DOHH2 (cell line): ENCODE measurements at regions not wholly inside any gene's neighbourhood (a gene's known extent, or its start where the extent isn't known, plus 50 kb on each side); places are given as distances from the start of the nearest gene placed in this dataset.

ENCODE experiments used
- H3F3A ChIP-seq: fragments of 200-600 bp; sonication (generic), shearing (Covaris generic); 2 replicates; pipeline ENCODE4 v1.6.0; 2016; ENCODE audit warnings: antibody characterized with exemption, mild to moderate bottlenecking; ENCODE audit not compliant: control insufficient read depth, insufficient read depth
- H3K27ac ChIP-seq: fragments of 200-600 bp; sonication (generic); 2 replicates; pipeline ENCODE4 v1.5.1; 2014; ENCODE audit warnings: low read depth, mild to moderate bottlenecking, low read length, moderate library complexity
- H3K27me3 ChIP-seq: fragments of 200-600 bp; sonication (generic); 2 replicates; pipeline ENCODE4 v1.6.1; 2014; ENCODE audit warnings: mild to moderate bottlenecking, low read length, mixed read lengths; ENCODE audit not compliant: control insufficient read depth
- H3K36me3 ChIP-seq: fragments of 200-600 bp; sonication (generic); 2 replicates; pipeline ENCODE4 v1.6.1; 2014; ENCODE audit warnings: mild to moderate bottlenecking, low read length, moderate library complexity, mixed read lengths; ENCODE audit not compliant: control insufficient read depth
- H3K4me1 ChIP-seq: fragments of 200-600 bp; sonication (generic); 2 replicates; pipeline ENCODE4 v1.6.1; 2014; ENCODE audit warnings: mild to moderate bottlenecking, low read length, mixed read lengths; ENCODE audit not compliant: control insufficient read depth
- H3K4me2 ChIP-seq: fragments of 200-600 bp; sonication (generic); 2 replicates; pipeline ENCODE4 v1.6.0; 2014; ENCODE audit warnings: mild to moderate bottlenecking, low read length, moderate library complexity
- H3K4me3 ChIP-seq: fragments of 200-600 bp; sonication (generic); 2 replicates; pipeline ENCODE4 v1.5.1; 2014; ENCODE audit warnings: mild to moderate bottlenecking, low read length, mixed read lengths
- H3K79me2 ChIP-seq: fragments of 200-600 bp; sonication (generic); 2 replicates; pipeline ENCODE4 v1.6.1; 2014; ENCODE audit warnings: mild to moderate bottlenecking, low read length, mixed read lengths; ENCODE audit not compliant: control insufficient read depth
- H3K9me2 ChIP-seq: fragments of 200-600 bp; sonication (generic); replicated peaks from 2 replicates; pipeline ENCODE4 v1.6.1; 2014; ENCODE audit warnings: mild to moderate bottlenecking, low read length, mixed read lengths; ENCODE audit not compliant: control insufficient read depth
- H3K9me3 ChIP-seq: fragments of 200-600 bp; sonication (generic); 2 replicates; pipeline ENCODE4 v1.6.1; 2014; ENCODE audit warnings: antibody characterized with exemption, low read length, mixed read lengths; ENCODE audit not compliant: control insufficient read depth, insufficient read depth
- H4K20me1 ChIP-seq: fragments of 200-600 bp; sonication (generic); 2 replicates; pipeline ENCODE4 v1.6.0; 2014; ENCODE audit warnings: low read depth, mild to moderate bottlenecking, antibody characterized with exemption, low read length, moderate library complexity; ENCODE audit not compliant: control insufficient read depth, insufficient read depth
- EZH2phosphoT487 ChIP-seq: fragments of 200-600 bp; sonication (generic); IDR thresholded peaks from 2 replicates; pipeline ENCODE4 v1.6.1; 2017; ENCODE audit warnings: borderline replicate concordance, mild to moderate bottlenecking, antibody characterized with exemption, low read length, moderate library complexity, mixed read lengths
- TF ChIP-seq, protein P1 (sequence below): fragments of 200-600 bp; sonication (generic); IDR thresholded peaks from one replicate; pipeline ENCODE4 v1.5.1; 2014; ENCODE audit warnings: antibody characterized with exemption, mild to moderate bottlenecking, low read depth, low read length; ENCODE audit not compliant: poor library complexity, severe bottlenecking

GRCh38 chr4:75244325-75244724 lies 269.9 kb downstream of the RCHY1 start:
- H3K4me2 ChIP-seq: no peak overlapping the region
- peaks cover 4% of the 10 kb centered on the region; the same call in 1 of the 2 replicates for H3K4me1 ChIP-seq
- H3K9me3 ChIP-seq: no peaks in the 10 kb centered on the region
- H3K9me2 ChIP-seq: no peaks in the 10 kb centered on the region
- H3K36me3 ChIP-seq: no peaks in the 10 kb centered on the region
- H3K79me2 ChIP-seq: no peaks in the 10 kb centered on the region
- no peaks in the 10 kb centered on the region for H4K20me1 ChIP-seq
- H3F3A ChIP-seq: no peaks in the 10 kb centered on the region
- no peak overlapping the region for H3K4me3 ChIP-seq
- no peaks in the 10 kb centered on the region for H3K27me3 ChIP-seq
- no peak for TF ChIP-seq EZH2phosphoT487
- TF ChIP-seq, protein P1, sequence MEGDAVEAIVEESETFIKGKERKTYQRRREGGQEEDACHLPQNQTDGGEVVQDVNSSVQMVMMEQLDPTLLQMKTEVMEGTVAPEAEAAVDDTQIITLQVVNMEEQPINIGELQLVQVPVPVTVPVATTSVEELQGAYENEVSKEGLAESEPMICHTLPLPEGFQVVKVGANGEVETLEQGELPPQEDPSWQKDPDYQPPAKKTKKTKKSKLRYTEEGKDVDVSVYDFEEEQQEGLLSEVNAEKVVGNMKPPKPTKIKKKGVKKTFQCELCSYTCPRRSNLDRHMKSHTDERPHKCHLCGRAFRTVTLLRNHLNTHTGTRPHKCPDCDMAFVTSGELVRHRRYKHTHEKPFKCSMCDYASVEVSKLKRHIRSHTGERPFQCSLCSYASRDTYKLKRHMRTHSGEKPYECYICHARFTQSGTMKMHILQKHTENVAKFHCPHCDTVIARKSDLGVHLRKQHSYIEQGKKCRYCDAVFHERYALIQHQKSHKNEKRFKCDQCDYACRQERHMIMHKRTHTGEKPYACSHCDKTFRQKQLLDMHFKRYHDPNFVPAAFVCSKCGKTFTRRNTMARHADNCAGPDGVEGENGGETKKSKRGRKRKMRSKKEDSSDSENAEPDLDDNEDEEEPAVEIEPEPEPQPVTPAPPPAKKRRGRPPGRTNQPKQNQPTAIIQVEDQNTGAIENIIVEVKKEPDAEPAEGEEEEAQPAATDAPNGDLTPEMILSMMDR: no peak
- H3K27ac ChIP-seq: no peak overlapping the region

GRCh38 chr4:75243570-75243969 lies 270.6 kb downstream of the RCHY1 start:
- no peaks in the 10 kb centered on the region for H3K9me2 ChIP-seq
- H3K79me2 ChIP-seq: no peaks in the 10 kb centered on the region
- H3K27me3 ChIP-seq: no peaks in the 10 kb centered on the region
- no peak overlapping the region for H3K4me2 ChIP-seq
- H3F3A ChIP-seq: no peaks in the 10 kb centered on the region
- no peaks in the 10 kb centered on the region for H3K4me1 ChIP-seq
- H3K9me3 ChIP-seq: no peaks in the 10 kb centered on the region
- H3K4me3 ChIP-seq: no peak overlapping the region
- no peak for TF ChIP-seq EZH2phosphoT487
- TF ChIP-seq, protein P1: no peak
- H3K36me3 ChIP-seq: no peaks in the 10 kb centered on the region
- H3K27ac ChIP-seq: no peak overlapping the region
- no peaks in the 10 kb centered on the region for H4K20me1 ChIP-seq

DNA sequence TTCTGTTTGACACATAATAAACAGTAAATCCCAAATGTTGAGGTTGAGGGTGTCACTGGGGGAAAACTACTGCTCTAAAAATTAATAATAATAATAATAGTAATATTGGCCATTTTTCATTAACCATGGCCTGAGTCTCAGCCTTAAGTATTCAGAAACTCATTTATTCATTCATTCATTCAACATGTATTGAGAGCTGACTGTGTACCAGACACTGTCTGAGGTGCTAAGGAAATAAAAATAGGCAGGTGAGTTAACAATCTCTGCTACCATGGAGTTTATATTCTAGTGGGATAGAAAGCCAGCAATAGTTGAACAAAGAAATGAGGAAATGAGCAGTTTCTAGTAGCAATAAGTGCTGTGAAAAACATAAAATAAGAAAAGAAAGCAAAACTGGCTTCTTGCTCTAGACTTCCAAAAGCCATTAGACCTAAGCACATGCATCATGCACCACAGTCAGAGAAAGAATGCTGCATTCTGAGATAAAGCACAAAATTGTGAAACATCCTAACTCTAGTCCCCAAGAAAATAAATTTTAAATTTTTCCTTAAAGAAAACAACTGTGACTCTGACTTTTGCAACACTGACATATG lies 278.7 kb downstream of the RCHY1 start:
- Histone ChIP-seq H3K4me2 (no peak overlapping the region), H3K79me2 (no peaks in the 10 kb centered on the region), H3K27me3 (no peaks in the 10 kb centered on the region), H3K9me3 (no peaks in the 10 kb centered on the region), H3F3A (no peaks in the 10 kb centered on the region), H3K4me3 (no peak overlapping the region), H3K9me2 (no peaks in the 10 kb centered on the region), H3K27ac (no peak overlapping the region), H3K36me3 (no peaks in the 10 kb centered on the region), H3K4me1 (no peaks in the 10 kb centered on the region), H4K20me1 (no peaks in the 10 kb centered on the region)
- TF ChIP-seq, protein P1: no peak
- no peak for TF ChIP-seq EZH2phosphoT487

DNA sequence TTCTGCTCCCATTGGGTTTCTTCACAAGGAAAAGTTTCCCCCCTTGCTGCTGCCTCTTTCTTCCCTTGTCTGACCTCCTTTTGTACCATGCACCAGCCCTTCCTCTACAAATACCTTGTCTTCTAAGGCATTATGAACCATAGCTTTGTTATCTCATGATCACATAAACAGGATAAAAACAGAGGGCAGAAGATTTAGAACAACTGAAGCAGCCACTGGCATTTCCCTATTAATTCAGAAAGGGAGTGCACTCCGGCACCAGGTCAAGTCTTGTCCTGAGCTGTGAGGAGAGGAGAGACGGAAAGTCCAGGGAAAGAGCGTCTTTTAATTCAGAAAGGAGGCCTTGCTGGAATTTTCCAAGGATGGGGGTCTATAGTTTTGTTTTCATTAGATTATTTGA lies 281.7 kb downstream of the RCHY1 start:
- H3K27me3 ChIP-seq: no peaks in the 10 kb centered on the region

More for the DNA sequence above, 281.7 kb downstream of the RCHY1 start:
- Histone ChIP-seq H3K9me2 (no peaks in the 10 kb centered on the region), H4K20me1 (no peaks in the 10 kb centered on the region), H3K4me3 (no peak overlapping the region), H3K36me3 (no peaks in the 10 kb centered on the region), H3K27ac (no peak overlapping the region), H3K4me1 (no peaks in the 10 kb centered on the region), H3K79me2 (no peaks in the 10 kb centered on the region), H3K9me3 (no peaks in the 10 kb centered on the region), H3K4me2 (no peak overlapping the region), H3F3A (no peaks in the 10 kb centered on the region)
- TF ChIP-seq, protein P1: no peak
- TF ChIP-seq EZH2phosphoT487: no peak
